ENCODE measurements at regions not wholly inside any gene's neighbourhood (a gene's known extent, or its start where the extent isn't known, plus 50 kb on each side); places are given as distances from the start of the nearest gene placed in this dataset.

GRCh38 chr18:71523483-71524435 is 1020.4 kb downstream of the CBLN2 start:
- DNase-seq (ENCODE audit: low read depth, low spot score), result no peak

- no peak for DNase-seq (ENCODE audit: low read depth, low spot score)
These were observed 1038.6 kb downstream of the CBLN2 start for GRCh38 chr18:71505526-71505925.

- no peak for DNase-seq (ENCODE audit: low read depth, low spot score)
These were observed 1040.9 kb downstream of the CBLN2 start for GRCh38 chr18:71503222-71503621.

- no peak for DNase-seq (ENCODE audit: low read depth, low spot score)
These were observed 1058.5 kb downstream of the CBLN2 start for GRCh38 chr18:71485611-71486010.

GRCh38 chr18:71471963-71472725 is 1072.0 kb downstream of the CBLN2 start:
- no peak for DNase-seq (ENCODE audit: low read depth, low spot score)

GRCh38 chr18:71456206-71456605 is 1087.9 kb downstream of the CBLN2 start:
- DNase-seq (ENCODE audit: low read depth, low spot score), result no peak

GRCh38 chr18:71450257-71450656 is 1093.9 kb downstream of the CBLN2 start:
- no peak for DNase-seq (ENCODE audit: low read depth, low spot score)

GRCh38 chr18:71443706-71444480 is 1100.2 kb downstream of the CBLN2 start:
- no peak for DNase-seq (ENCODE audit: low read depth, low spot score)

GRCh38 chr18:71442731-71443141 is 1101.4 kb downstream of the CBLN2 start:
- no peak for DNase-seq (ENCODE audit: low read depth, low spot score)

GRCh38 chr18:71441156-71441555 is 1103.0 kb downstream of the CBLN2 start:
- no peak for DNase-seq (ENCODE audit: low read depth, low spot score)

GRCh38 chr18:71437511-71437910 is 1106.6 kb downstream of the CBLN2 start:
- DNase-seq (ENCODE audit: low read depth, low spot score), result no peak

GRCh38 chr18:71433373-71433772 is 1110.8 kb downstream of the CBLN2 start:
- no peak for DNase-seq (ENCODE audit: low read depth, low spot score)

- DNase-seq (ENCODE audit: low read depth, low spot score), result no peak
These were observed 1112.5 kb downstream of the CBLN2 start for GRCh38 chr18:71431689-71432088.

GRCh38 chr18:71431171-71431570 is 1113.0 kb downstream of the CBLN2 start:
- DNase-seq (ENCODE audit: low read depth, low spot score), result no peak

- DNase-seq (ENCODE audit: low read depth, low spot score), result no peak
These were observed 1117.7 kb downstream of the CBLN2 start for GRCh38 chr18:71426441-71426840.

- DNase-seq (ENCODE audit: low read depth, low spot score), result no peak
These were observed 1116.4 kb downstream of the SOCS6 start for GRCh38 chr18:71405169-71405809.

GRCh38 chr18:71403501-71403900 is 1114.7 kb downstream of the SOCS6 start:
- no peak for DNase-seq (ENCODE audit: low read depth, low spot score)

GRCh38 chr18:71398531-71398930 is 1109.7 kb downstream of the SOCS6 start:
- DNase-seq (ENCODE audit: low read depth, low spot score), result no peak

GRCh38 chr18:71388148-71388547 is 1099.3 kb downstream of the SOCS6 start:
- no peak for DNase-seq (ENCODE audit: low read depth, low spot score)

- no peak for DNase-seq (ENCODE audit: low read depth, low spot score)
These were observed 1085.6 kb downstream of the SOCS6 start for GRCh38 chr18:71374294-71375000.

Data from iPS DF 19.7 (cell line).